Panc1 (cell line): ENCODE measurements at regions not wholly inside any gene's neighbourhood (a gene's known extent, or its start where the extent isn't known, plus 50 kb on each side); places are given as distances from the start of the nearest gene placed in this dataset.

Source experiments
- ATAC-seq: fragments of 200-7000 bp; cut with Tn5 transposase; 2 replicates; pipeline ENCODE4 v1.9.1; 2020; ENCODE audit warnings: mild to moderate bottlenecking, moderate library complexity
- BruUV-seq: library from RNA; stranded (reverse); fragments of 400-500 nt; replicated peaks from 2 replicates; lab custom pipeline; 2021; lab: Mats Ljungman, UMichigan
- CTCF ChIA-PET: fragments of 300-600 bp; sonication (Branson Sonifier 250); formaldehyde crosslinking; loops from one replicate; lab custom pipeline; 2022; ENCODE audit warnings: antibody characterized with exemption; lab: Charles Lee
- POLR2A ChIA-PET: fragments of 300-600 bp; sonication (Branson Sonifier 250); formaldehyde crosslinking; loops from one replicate; lab custom pipeline; 2022; ENCODE audit warnings: antibody characterized with exemption; lab: Charles Lee
- DNase-seq: peaks from one replicate; pipeline ENCODE4 v3.0.0-alpha.2; 2010; ENCODE audit warnings: low read depth, low spot score
- H3K27ac ChIP-seq: 2 replicates; pipeline ENCODE4 v1.5.1; 2011; ENCODE audit warnings: mild to moderate bottlenecking, low read length, inconsistent platforms
- H3K27me3 ChIP-seq: fragments of 200-500 bp; sonication (Bioruptor generic); 2 replicates; pipeline ENCODE4 v1.6.0; 2014; ENCODE audit warnings: low read length, inconsistent platforms; ENCODE audit not compliant: control insufficient read depth, insufficient read depth
- H3K36me3 ChIP-seq: fragments of 200-500 bp; sonication (Bioruptor generic); 2 replicates; pipeline ENCODE4 v1.5.1; 2014; ENCODE audit warnings: inconsistent platforms, mild to moderate bottlenecking, low read length, moderate library complexity; ENCODE audit not compliant: control insufficient read depth, insufficient read depth
- H3K4me1 ChIP-seq: 2 replicates; pipeline ENCODE4 v1.5.1; 2011; ENCODE audit warnings: inconsistent platforms, mild to moderate bottlenecking, low read length, moderate library complexity; ENCODE audit not compliant: control insufficient read depth, insufficient read depth
- H3K4me3 ChIP-seq, 2 experiments: 2 replicates each; pipeline ENCODE4 v1.5.1; 2011 to 2012; ENCODE audit warnings: low read depth in 2 of 2, low read length in 2 of 2, mild to moderate bottlenecking in 2 of 2, inconsistent platforms in 1 of 2, moderate library complexity in 1 of 2
- H3K9me3 ChIP-seq: fragments of 200-500 bp; sonication (Bioruptor generic); 2 replicates; pipeline ENCODE4 v1.5.1; 2014; ENCODE audit warnings: low read depth, mild to moderate bottlenecking, inconsistent platforms, low read length, moderate library complexity; ENCODE audit not compliant: control insufficient read depth, insufficient read depth
- CTCF ChIP-seq: fragments of 450-650 bp; IDR thresholded peaks from 2 replicates; pipeline ENCODE4 v1.5.1; 2017; ENCODE audit warnings: mild to moderate bottlenecking
- POLR2AphosphoS5 ChIP-seq: IDR thresholded peaks from 2 replicates; pipeline ENCODE4 v1.6.1; 2012; ENCODE audit warnings: mild to moderate bottlenecking, low read depth, low read length, moderate library complexity
- REST ChIP-seq, 2 experiments: IDR thresholded peaks; 2 replicates each; pipeline ENCODE4 v1.6.1; 2011 to 2012; ENCODE audit warnings: low read depth in 2 of 2, control low read depth in 1 of 2, low read length in 1 of 2, mild to moderate bottlenecking in 1 of 2, moderate library complexity in 1 of 2; ENCODE audit not compliant: insufficient read depth in 1 of 2
- SIN3A ChIP-seq: IDR thresholded peaks from 2 replicates; pipeline ENCODE4 v1.6.1; 2012; ENCODE audit warnings: low read depth, mild to moderate bottlenecking, low read length, moderate library complexity, borderline replicate concordance; ENCODE audit not compliant: insufficient read depth
- TCF7L2 ChIP-seq: IDR thresholded peaks from 2 replicates; pipeline ENCODE4 v1.6.1; 2011; ENCODE audit warnings: mild to moderate bottlenecking, low read depth, low read length, inconsistent platforms
- in situ Hi-C: cut with HindIII; loops from 2 replicates; pipeline ENCODE4 v1.10.0; 2016; ENCODE audit warnings: low sequenced_read_pairs, low pct_unique_long_range_greater_than_20kb
- intact Hi-C: fragments of 100-400 bp; cut with micrococcal nuclease; formaldehyde crosslinking; loops from one replicate; pipeline ENCODE4 v1.10.0; 2022; ENCODE audit not compliant: unreplicated experiment

- no TSS peak for BruUV-seq
Observed at GRCh38 chrX:5771441-5771840, 457.2 kb downstream of the NLGN4X start.

GRCh38 chrX:5756616-5757015 is 472.1 kb downstream of the NLGN4X start:
- TF ChIP-seq REST (IDR thresholded peaks at IDR 0.05; ENCODE audit: insufficient read depth in 1 of 2, low read depth in 2 of 2, low read length in 1 of 2) = no peak
- TF ChIP-seq SIN3A = no peak
- TF ChIP-seq TCF7L2 = no peak
- TF ChIP-seq CTCF = no peak
- no peak for TF ChIP-seq POLR2AphosphoS5
- no peak for ATAC-seq
- Histone ChIP-seq H3K27ac (no peak overlapping the region), H3K9me3 (no peaks in the 10 kb centered on the region), H3K4me1 (no peaks in the 10 kb centered on the region), H3K27me3 (no peaks in the 10 kb centered on the region), H3K36me3 (no peaks in the 10 kb centered on the region), H3K4me3 (no peak overlapping the region)
- BruUV-seq = no TSS peak
- intact Hi-C loops (no loop called here), in situ Hi-C loops (no loop called here)
- ChIA-PET POLR2A (no interaction called here), CTCF (no interaction called here)
- no peak for DNase-seq

More at GRCh38 chrX:5771441-5771840, 457.2 kb downstream of the NLGN4X start:
- in situ Hi-C loops = no loop called here
- no peaks in the 10 kb centered on the region for H3K27me3 ChIP-seq
- intact Hi-C loops = no loop called here
- ATAC-seq (no peak), DNase-seq (no peak)
- ChIA-PET POLR2A (no interaction called here), CTCF (no interaction called here)
- H3K4me1 ChIP-seq = no peaks in the 10 kb centered on the region
- no peak for TF ChIP-seq SIN3A
- TF ChIP-seq POLR2AphosphoS5 = no peak
- TF ChIP-seq TCF7L2 = no peak
- no peak for TF ChIP-seq CTCF
- TF ChIP-seq REST (IDR thresholded peaks at IDR 0.05; ENCODE audit: insufficient read depth in 1 of 2, low read depth in 2 of 2, low read length in 1 of 2) = no peak
- H3K27ac ChIP-seq = no peak overlapping the region
- no peaks in the 10 kb centered on the region for H3K9me3 ChIP-seq
- no peak overlapping the region for H3K4me3 ChIP-seq
- H3K36me3 ChIP-seq = no peaks in the 10 kb centered on the region
